ENCODE measurements at regions not wholly inside any gene's neighbourhood (a gene's known extent, or its start where the extent isn't known, plus 50 kb on each side); places are given as distances from the start of the nearest gene placed in this dataset.
"Not testable (repeated sequence)": the region's sequence is repeated elsewhere in the genome, so short reads cannot be mapped to it uniquely, and the experiment has no call there.

DNA sequence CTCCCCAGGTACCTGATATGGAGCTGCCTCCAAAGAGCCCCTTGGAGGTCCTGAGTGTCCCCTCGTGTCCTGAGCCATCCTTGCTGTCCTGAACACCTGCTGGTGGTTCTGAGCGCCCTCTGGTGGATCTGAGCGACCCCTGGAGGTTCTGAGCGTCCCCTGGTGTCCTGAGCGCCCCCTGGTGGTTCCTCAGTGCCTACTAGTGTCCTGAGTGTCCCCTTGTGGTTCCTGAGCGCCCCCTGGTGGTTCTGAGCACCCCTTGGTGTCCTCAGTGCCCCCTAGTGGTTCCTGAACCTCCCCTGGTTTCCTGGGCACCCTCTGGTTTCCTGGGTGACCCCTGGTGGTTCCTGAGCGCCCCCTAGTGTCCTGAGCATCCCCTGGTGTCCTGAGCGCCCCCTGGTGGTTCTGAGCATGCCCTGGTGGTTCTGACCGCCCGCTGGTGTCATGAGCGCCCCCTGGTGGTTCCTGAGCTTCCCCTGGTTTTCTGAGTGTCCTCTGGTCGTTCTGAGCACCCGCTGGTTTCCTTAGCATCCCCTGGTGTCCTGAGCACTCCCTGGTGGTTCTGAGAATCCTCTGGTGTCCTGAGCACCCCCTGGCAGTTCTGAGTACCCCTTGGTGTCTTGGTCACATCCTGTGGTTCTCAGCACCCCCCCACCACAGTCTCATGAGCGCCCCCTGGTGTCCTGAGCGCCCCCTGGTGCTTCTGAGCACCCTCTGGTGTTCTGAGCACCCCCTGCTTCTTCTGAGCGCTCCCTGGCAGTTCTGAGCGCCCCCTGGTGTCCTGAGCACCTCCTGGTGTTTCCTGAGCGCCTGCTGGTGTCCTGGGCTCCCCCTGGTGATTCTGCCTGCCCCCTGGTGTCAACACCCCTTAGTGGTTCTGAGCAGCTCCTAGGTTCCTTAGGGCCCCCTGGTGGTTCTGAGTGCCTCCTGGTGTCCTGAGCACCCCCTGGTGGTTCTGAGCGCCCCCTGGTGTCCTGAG, 146.8 kb downstream of the POTEB start:
- H4K20me1 ChIP-seq (replicated peaks; ENCODE audit: control insufficient read depth, insufficient read depth, low read length); DNase-seq (ENCODE audit: extremely low read depth in 1 of 4, low spot score in 3 of 4); H3K79me2 ChIP-seq (ENCODE audit: control insufficient read depth, insufficient read depth, low read length); intact Hi-C loops (cut with micrococcal nuclease); H3K9me3 ChIP-seq (replicated peaks; ENCODE audit: control insufficient read depth, insufficient read depth, low read depth, low read length); H3K36me3 ChIP-seq (ENCODE audit: control insufficient read depth, insufficient read depth, low read length); H3K27me3 ChIP-seq (ENCODE audit: control insufficient read depth in 2 of 2, insufficient read depth in 2 of 2, low read length in 2 of 2); FAIRE-seq; BruUV-seq (replicated peaks); CTCF ChIA-PET (ENCODE audit: low intra/inter-chr PET ratio); H3K4me1 ChIP-seq (replicated peaks in 1 of 2; ENCODE audit: control insufficient read depth in 2 of 2, insufficient read depth in 2 of 2, low read length in 2 of 2); POLR2A ChIA-PET; H3K9ac ChIP-seq (ENCODE audit: insufficient read depth in 1 of 2, low read depth in 2 of 2, low read length in 2 of 2); H3K27ac ChIP-seq (ENCODE audit: extremely low read depth, low read depth, low read length); H3K9me1 ChIP-seq (ENCODE audit: control insufficient read depth, insufficient read depth, low read length); H2AFZ ChIP-seq (ENCODE audit: low read depth, low read length); H3K4me3 ChIP-seq; H3K4me2 ChIP-seq (ENCODE audit: insufficient read depth, low read length): not testable (repeated sequence)
- WGBS (ENCODE audit: insufficient coverage, low coverage, missing lambda C conversion rate), result no CpG with 5 or more reads among the region's 19 CpGs
- peak; percentile 99 for ATAC-seq
- in situ Hi-C loops (cut with MboI), result loop anchor here (25.0 kb wide), 2 partner anchors 468 to 1068 kb away; no protein-coding TSS in a partner anchor

DNA sequence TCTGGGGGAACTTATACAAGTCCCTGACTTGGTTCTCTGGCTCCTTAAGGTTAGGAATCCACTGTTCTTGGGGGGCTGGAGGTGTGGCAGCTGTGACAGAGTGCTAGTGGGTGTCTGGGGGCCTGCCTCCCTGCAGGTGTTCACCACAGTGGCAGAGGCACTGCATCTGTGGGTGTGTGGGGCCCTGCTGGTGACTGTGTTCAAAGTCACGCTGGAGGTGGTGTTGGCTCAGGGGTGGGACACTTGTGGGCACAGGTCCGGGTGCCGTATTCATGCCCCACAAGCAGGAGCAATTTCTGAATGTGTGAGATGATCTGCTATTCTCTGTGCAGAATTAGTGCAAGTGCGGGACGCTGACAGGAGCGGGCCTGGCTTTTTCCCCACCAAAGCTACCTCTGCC, 152.5 kb downstream of the POTEB start:
- CTCF ChIA-PET (ENCODE audit: low intra/inter-chr PET ratio); BruUV-seq (replicated peaks); H3K36me3 ChIP-seq (ENCODE audit: control insufficient read depth, insufficient read depth, low read length); H3K27ac ChIP-seq (ENCODE audit: extremely low read depth, low read depth, low read length); DNase-seq (ENCODE audit: extremely low read depth in 1 of 4, low spot score in 3 of 4); ATAC-seq; H3K9me3 ChIP-seq (replicated peaks; ENCODE audit: control insufficient read depth, insufficient read depth, low read depth, low read length); H3K9ac ChIP-seq (ENCODE audit: insufficient read depth in 1 of 2, low read depth in 2 of 2, low read length in 2 of 2); H3K79me2 ChIP-seq (ENCODE audit: control insufficient read depth, insufficient read depth, low read length); H3K4me3 ChIP-seq; H3K9me1 ChIP-seq (ENCODE audit: control insufficient read depth, insufficient read depth, low read length); H4K20me1 ChIP-seq (replicated peaks; ENCODE audit: control insufficient read depth, insufficient read depth, low read length); H2AFZ ChIP-seq (ENCODE audit: low read depth, low read length); FAIRE-seq; H3K27me3 ChIP-seq (ENCODE audit: control insufficient read depth in 2 of 2, insufficient read depth in 2 of 2, low read length in 2 of 2); intact Hi-C loops (cut with micrococcal nuclease); H3K4me2 ChIP-seq (ENCODE audit: insufficient read depth, low read length); H3K4me1 ChIP-seq (replicated peaks in 1 of 2; ENCODE audit: control insufficient read depth in 2 of 2, insufficient read depth in 2 of 2, low read length in 2 of 2); POLR2A ChIA-PET: not testable (repeated sequence)
- in situ Hi-C loops (cut with MboI), result loop anchor here (25.0 kb wide), 2 partner anchors 463 to 1063 kb away; no protein-coding TSS in a partner anchor
- no CpG with 5 or more reads among the region's 6 CpGs for WGBS (ENCODE audit: insufficient coverage, low coverage, missing lambda C conversion rate)

DNA sequence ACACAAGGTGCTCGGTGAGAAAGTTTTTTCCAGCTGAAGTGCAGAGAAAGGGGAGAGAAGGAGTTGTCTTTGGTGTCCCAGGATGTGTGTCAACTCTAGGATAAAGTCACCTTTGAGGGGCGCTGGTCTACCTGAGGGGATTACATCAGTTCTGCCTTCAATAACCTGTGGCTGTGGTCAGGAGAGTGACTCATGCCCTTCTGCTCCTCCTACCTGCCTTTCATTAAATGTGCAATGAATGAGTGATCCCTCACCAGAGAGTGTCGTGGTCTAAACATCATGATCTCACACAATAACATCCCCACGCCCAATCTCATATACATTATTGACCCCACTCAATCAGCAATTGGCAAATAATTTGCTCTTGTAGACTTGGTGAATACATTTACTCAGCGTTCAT, 156.4 kb downstream of the POTEB start:
- intact Hi-C loops (cut with micrococcal nuclease); FAIRE-seq; H3K27me3 ChIP-seq (ENCODE audit: control insufficient read depth in 2 of 2, insufficient read depth in 2 of 2, low read length in 2 of 2); BruUV-seq (replicated peaks); POLR2A ChIA-PET; H3K27ac ChIP-seq (ENCODE audit: extremely low read depth, low read depth, low read length); H3K9me1 ChIP-seq (ENCODE audit: control insufficient read depth, insufficient read depth, low read length); CTCF ChIA-PET (ENCODE audit: low intra/inter-chr PET ratio); H3K79me2 ChIP-seq (ENCODE audit: control insufficient read depth, insufficient read depth, low read length); H3K4me1 ChIP-seq (replicated peaks in 1 of 2; ENCODE audit: control insufficient read depth in 2 of 2, insufficient read depth in 2 of 2, low read length in 2 of 2); H3K4me2 ChIP-seq (ENCODE audit: insufficient read depth, low read length); H3K36me3 ChIP-seq (ENCODE audit: control insufficient read depth, insufficient read depth, low read length); DNase-seq (ENCODE audit: extremely low read depth in 1 of 4, low spot score in 3 of 4); H3K9me3 ChIP-seq (replicated peaks; ENCODE audit: control insufficient read depth, insufficient read depth, low read depth, low read length); H3K4me3 ChIP-seq; H3K9ac ChIP-seq (ENCODE audit: insufficient read depth in 1 of 2, low read depth in 2 of 2, low read length in 2 of 2); ATAC-seq; H2AFZ ChIP-seq (ENCODE audit: low read depth, low read length); H4K20me1 ChIP-seq (replicated peaks; ENCODE audit: control insufficient read depth, insufficient read depth, low read length); in situ Hi-C loops (cut with MboI): not testable (repeated sequence)
- WGBS (ENCODE audit: insufficient coverage, low coverage, missing lambda C conversion rate), result no CpG with 5 or more reads among the region's 5 CpGs

DNA sequence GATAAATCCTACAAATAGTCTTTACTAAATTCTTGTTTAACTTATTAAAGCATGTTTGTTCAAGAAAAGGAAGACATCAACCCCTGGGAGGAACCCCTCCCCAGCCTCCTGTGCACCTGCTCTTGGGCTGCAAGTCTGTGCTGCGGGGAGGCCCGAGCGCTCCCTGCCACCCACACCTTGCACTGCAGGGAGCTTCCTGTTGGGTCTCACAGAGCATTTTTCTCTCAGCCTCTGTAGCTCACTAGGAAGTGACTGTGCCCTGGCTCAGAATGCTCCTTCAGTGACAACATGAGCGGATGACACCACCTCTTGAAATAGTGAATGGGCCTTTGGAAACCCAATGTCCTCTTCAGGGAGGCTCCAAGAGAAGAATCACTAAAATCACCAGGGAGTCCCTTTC, 158.8 kb downstream of the POTEB start:
- H3K4me3 ChIP-seq; in situ Hi-C loops (cut with MboI); H3K9me3 ChIP-seq (replicated peaks; ENCODE audit: control insufficient read depth, insufficient read depth, low read depth, low read length); CTCF ChIA-PET (ENCODE audit: low intra/inter-chr PET ratio); H3K9ac ChIP-seq (ENCODE audit: insufficient read depth in 1 of 2, low read depth in 2 of 2, low read length in 2 of 2); ATAC-seq; H3K27ac ChIP-seq (ENCODE audit: extremely low read depth, low read depth, low read length); H4K20me1 ChIP-seq (replicated peaks; ENCODE audit: control insufficient read depth, insufficient read depth, low read length); H3K4me1 ChIP-seq (replicated peaks in 1 of 2; ENCODE audit: control insufficient read depth in 2 of 2, insufficient read depth in 2 of 2, low read length in 2 of 2); H3K36me3 ChIP-seq (ENCODE audit: control insufficient read depth, insufficient read depth, low read length); H3K4me2 ChIP-seq (ENCODE audit: insufficient read depth, low read length); H3K27me3 ChIP-seq (ENCODE audit: control insufficient read depth in 2 of 2, insufficient read depth in 2 of 2, low read length in 2 of 2); POLR2A ChIA-PET; H3K9me1 ChIP-seq (ENCODE audit: control insufficient read depth, insufficient read depth, low read length); H3K79me2 ChIP-seq (ENCODE audit: control insufficient read depth, insufficient read depth, low read length); DNase-seq (ENCODE audit: extremely low read depth in 1 of 4, low spot score in 3 of 4); intact Hi-C loops (cut with micrococcal nuclease); FAIRE-seq; BruUV-seq (replicated peaks); H2AFZ ChIP-seq (ENCODE audit: low read depth, low read length): not testable (repeated sequence)
- no CpG with 5 or more reads among the region's 4 CpGs for WGBS (ENCODE audit: insufficient coverage, low coverage, missing lambda C conversion rate)

Data from K562 (cell line).